Calu3 (cell line): ENCODE measurements at regions not wholly inside any gene's neighbourhood (a gene's known extent, or its start where the extent isn't known, plus 50 kb on each side); places are given as distances from the start of the nearest gene placed in this dataset.

Source experiments
- BruUV-seq: library from RNA; stranded (reverse); fragments of 400-500 nt; replicated peaks from 2 replicates; lab custom pipeline; 2021; lab: Mats Ljungman, UMichigan
- CTCF ChIA-PET: fragments of 300-600 bp; sonication (Branson Sonifier 250); formaldehyde crosslinking; loops from one replicate; lab custom pipeline; 2022; ENCODE audit warnings: antibody characterized with exemption; lab: Charles Lee
- DNase-seq: peaks from one replicate; pipeline ENCODE4 v3.0.0; 2022
- H3K27ac Mint-ChIP-seq: one replicate; pipeline ENCODE4 v1.8.0; 2022; ENCODE audit warnings: mixed read lengths; ENCODE audit not compliant: unreplicated experiment
- H3K27me3 Mint-ChIP-seq: one replicate; pipeline ENCODE4 v1.8.0; 2022; ENCODE audit warnings: mixed read lengths; ENCODE audit not compliant: unreplicated experiment
- H3K36me3 Mint-ChIP-seq: one replicate; pipeline ENCODE4 v1.8.0; 2022; ENCODE audit warnings: mild to moderate bottlenecking, moderate library complexity, mixed read lengths; ENCODE audit not compliant: insufficient read depth, unreplicated experiment
- H3K4me1 Mint-ChIP-seq: one replicate; pipeline ENCODE4 v1.8.0; 2022; ENCODE audit warnings: mild to moderate bottlenecking, low read depth, mixed read lengths; ENCODE audit not compliant: unreplicated experiment
- H3K4me3 Mint-ChIP-seq: one replicate; pipeline ENCODE4 v1.8.0; 2022; ENCODE audit warnings: mild to moderate bottlenecking, low read depth, moderate library complexity, mixed read lengths; ENCODE audit not compliant: unreplicated experiment
- H3K9me3 Mint-ChIP-seq: one replicate; pipeline ENCODE4 v1.8.0; 2022; ENCODE audit warnings: low read depth, mixed read lengths; ENCODE audit not compliant: unreplicated experiment
- intact Hi-C: fragments of 100-400 bp; cut with micrococcal nuclease; formaldehyde crosslinking; loops from one replicate; pipeline ENCODE4 v1.10.0; 2022; ENCODE audit not compliant: unreplicated experiment
- TF ChIP-seq, protein P1 (sequence below): fragments of 200-600 bp; IDR thresholded peaks from one replicate; pipeline ENCODE4 v1.8.0; 2022; ENCODE audit warnings: antibody characterized with exemption; ENCODE audit not compliant: unreplicated experiment

DNA sequence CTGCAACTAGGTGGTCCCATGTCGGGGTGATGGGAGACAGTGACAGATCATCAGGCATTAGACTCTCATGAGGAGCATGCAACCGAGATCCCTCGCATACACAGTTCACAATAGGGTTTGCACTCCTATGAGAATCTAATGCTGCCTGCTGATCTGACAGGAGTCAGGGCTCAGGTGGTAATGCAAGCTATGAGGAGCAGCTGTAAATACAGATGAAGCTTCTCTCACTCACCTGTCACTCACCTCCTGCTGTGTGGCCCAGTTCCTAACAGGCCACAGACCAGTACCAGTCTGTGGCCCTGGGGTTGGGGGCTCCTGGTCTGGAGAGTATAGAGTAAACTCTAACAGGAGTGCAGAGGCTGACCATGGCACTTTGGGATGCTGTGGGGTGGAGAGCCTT lies 209.2 kb downstream of the DLEU7 start:
- no peak overlapping the region for H3K27ac Mint-ChIP-seq
- TF ChIP-seq, protein P1, sequence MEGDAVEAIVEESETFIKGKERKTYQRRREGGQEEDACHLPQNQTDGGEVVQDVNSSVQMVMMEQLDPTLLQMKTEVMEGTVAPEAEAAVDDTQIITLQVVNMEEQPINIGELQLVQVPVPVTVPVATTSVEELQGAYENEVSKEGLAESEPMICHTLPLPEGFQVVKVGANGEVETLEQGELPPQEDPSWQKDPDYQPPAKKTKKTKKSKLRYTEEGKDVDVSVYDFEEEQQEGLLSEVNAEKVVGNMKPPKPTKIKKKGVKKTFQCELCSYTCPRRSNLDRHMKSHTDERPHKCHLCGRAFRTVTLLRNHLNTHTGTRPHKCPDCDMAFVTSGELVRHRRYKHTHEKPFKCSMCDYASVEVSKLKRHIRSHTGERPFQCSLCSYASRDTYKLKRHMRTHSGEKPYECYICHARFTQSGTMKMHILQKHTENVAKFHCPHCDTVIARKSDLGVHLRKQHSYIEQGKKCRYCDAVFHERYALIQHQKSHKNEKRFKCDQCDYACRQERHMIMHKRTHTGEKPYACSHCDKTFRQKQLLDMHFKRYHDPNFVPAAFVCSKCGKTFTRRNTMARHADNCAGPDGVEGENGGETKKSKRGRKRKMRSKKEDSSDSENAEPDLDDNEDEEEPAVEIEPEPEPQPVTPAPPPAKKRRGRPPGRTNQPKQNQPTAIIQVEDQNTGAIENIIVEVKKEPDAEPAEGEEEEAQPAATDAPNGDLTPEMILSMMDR, result no peak
- intact Hi-C loops, result no loop called here
- no peaks in the 10 kb centered on the region for H3K27me3 Mint-ChIP-seq
- CTCF ChIA-PET, result no interaction called here
- no peaks in the 10 kb centered on the region for H3K9me3 Mint-ChIP-seq
- H3K36me3 Mint-ChIP-seq, result no peaks in the 10 kb centered on the region
- no peak overlapping the region for H3K4me3 Mint-ChIP-seq
- no peak for DNase-seq
- no peaks in the 10 kb centered on the region for H3K4me1 Mint-ChIP-seq
- no TSS peak for BruUV-seq

- Mint-ChIP-seq H3K36me3 (no peaks in the 10 kb centered on the region), H3K27ac (no peak overlapping the region)
These were observed 208.0 kb downstream of the DLEU7 start for GRCh38 chr13:50635504-50635903.

DNA sequence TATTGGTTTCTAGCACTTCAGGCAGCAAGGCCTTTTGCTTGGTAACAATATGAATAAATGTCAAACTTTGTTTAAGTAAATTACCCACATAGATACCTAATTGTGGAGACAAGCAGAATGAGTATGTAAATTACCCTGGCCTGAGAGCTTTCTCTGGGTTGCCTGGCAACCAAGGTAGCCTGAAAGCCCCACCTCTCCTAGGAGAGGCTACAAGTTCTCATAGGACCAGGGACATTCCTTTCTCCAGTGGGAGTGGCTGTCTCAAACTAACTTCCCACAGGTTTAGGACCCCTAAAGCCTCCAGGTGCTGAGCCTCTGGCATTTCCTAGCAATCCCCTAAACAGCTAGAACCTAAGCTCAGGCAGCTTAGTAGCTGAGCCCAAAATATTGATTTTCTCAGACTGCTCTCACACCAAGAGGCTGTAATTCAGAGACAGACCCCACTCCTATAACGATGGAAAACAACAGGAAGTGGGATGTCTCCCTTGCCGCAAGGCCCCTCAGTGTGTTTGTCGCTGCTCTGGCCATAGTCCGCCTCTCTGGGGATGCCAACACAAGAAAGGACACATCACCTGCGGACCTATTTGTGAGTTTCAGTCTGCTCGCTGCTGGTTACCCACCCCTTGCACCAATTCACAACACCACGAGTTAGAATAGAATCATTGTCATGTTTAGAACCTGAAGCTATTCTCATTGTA lies 207.3 kb downstream of the DLEU7 start:
- Mint-ChIP-seq H3K27ac (no peak overlapping the region), H3K27me3 (no peaks in the 10 kb centered on the region), H3K9me3 (no peaks in the 10 kb centered on the region), H3K4me3 (no peak overlapping the region), H3K4me1 (no peaks in the 10 kb centered on the region), H3K36me3 (no peaks in the 10 kb centered on the region)
- DNase-seq, result no peak
- TF ChIP-seq, protein P1, result no peak
- no TSS peak for BruUV-seq
- CTCF ChIA-PET, result interaction anchor here (0.6 kb wide), 1 partner anchor 386 kb away, joined by 6 read pairs; no protein-coding TSS in a partner anchor
- intact Hi-C loops, result no loop called here

More at GRCh38 chr13:50635504-50635903, 208.0 kb downstream of the DLEU7 start:
- no TSS peak for BruUV-seq
- Mint-ChIP-seq H3K27me3 (no peaks in the 10 kb centered on the region), H3K4me3 (no peak overlapping the region), H3K9me3 (no peaks in the 10 kb centered on the region), H3K4me1 (no peaks in the 10 kb centered on the region)
- intact Hi-C loops, result no loop called here
- CTCF ChIA-PET, result interaction anchor here (0.6 kb wide), 1 partner anchor 385 kb away, joined by 6 read pairs; no protein-coding TSS in a partner anchor
- no peak for DNase-seq
- TF ChIP-seq, protein P1, result no peak

DNA sequence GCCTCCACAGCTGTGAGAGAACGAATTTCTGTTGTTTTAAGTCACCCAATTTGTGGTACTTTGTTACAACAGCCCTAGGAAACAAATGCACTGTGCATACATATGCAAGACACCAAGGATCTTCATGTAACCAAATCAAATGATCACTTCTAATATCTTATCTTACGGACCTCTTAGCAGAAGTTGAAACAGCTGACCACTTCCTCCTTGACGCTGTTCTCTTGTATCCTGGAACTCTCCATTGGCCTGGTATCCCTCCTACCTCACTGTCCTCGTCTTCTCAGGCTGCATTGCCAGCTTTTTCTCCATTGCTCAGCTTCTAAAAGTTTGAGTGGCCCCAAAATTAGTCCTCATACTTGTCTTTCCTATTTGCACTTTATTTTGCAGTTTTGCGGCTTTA lies 200.4 kb downstream of the DLEU7 start:
- TF ChIP-seq, protein P1, result no peak
- no peak overlapping the region for H3K27ac Mint-ChIP-seq
- CTCF ChIA-PET, result no interaction called here
- no peaks in the 10 kb centered on the region for H3K27me3 Mint-ChIP-seq
- no TSS peak for BruUV-seq
- H3K9me3 Mint-ChIP-seq, result peaks cover 2% of the 10 kb centered on the region
- H3K36me3 Mint-ChIP-seq, result no peaks in the 10 kb centered on the region
- no peak overlapping the region for H3K4me3 Mint-ChIP-seq
- H3K4me1 Mint-ChIP-seq, result no peaks in the 10 kb centered on the region
- intact Hi-C loops, result no loop called here
- DNase-seq, result no peak
